GM21717 (cell line): ENCODE measurements at regions not wholly inside any gene's neighbourhood (a gene's known extent, or its start where the extent isn't known, plus 50 kb on each side); places are given as distances from the start of the nearest gene placed in this dataset.

Source experiments
- ATAC-seq: cut with Tn5 transposase; IDR thresholded peaks from one replicate; pipeline ENCODE4 v1.9.1; 2021; ENCODE audit warnings: mild to moderate bottlenecking, moderate library complexity; ENCODE audit not compliant: unreplicated experiment

GRCh38 chr6:134117409-134117808, 65.0 kb upstream of the SLC2A12 start:
- no peak for ATAC-seq

- ATAC-seq, result no peak
Measured at GRCh38 chr6:134115715-134116074, 63.3 kb upstream of the SLC2A12 start.

- ATAC-seq, result no peak
Measured at GRCh38 chr6:134114918-134115714, 62.7 kb upstream of the SLC2A12 start.

GRCh38 chr6:134114489-134114888, 62.1 kb upstream of the SLC2A12 start:
- no peak for ATAC-seq

GRCh38 chr6:134111726-134112125, 59.3 kb upstream of the SLC2A12 start:
- ATAC-seq, result no peak

GRCh38 chr6:134111062-134111677, 58.7 kb upstream of the SLC2A12 start:
- ATAC-seq, result peak; percentile 79

GRCh38 chr6:134106702-134107101, 54.3 kb upstream of the SLC2A12 start:
- no peak for ATAC-seq

GRCh38 chr6:134105940-134106339, 53.5 kb upstream of the SLC2A12 start:
- ATAC-seq, result no peak

GRCh38 chr6:134103006-134103405, 50.6 kb upstream of the SLC2A12 start:
- no peak for ATAC-seq
